IMR-90 (cell line): ENCODE measurements at regions not wholly inside any gene's neighbourhood (a gene's known extent, or its start where the extent isn't known, plus 50 kb on each side); places are given as distances from the start of the nearest gene placed in this dataset.
A peak's percentile ranks its signal among the peaks of the same experiment; 100 is the strongest.

ENCODE experiments used
- ATAC-seq: fragments of 200-7000 bp; cut with Tn5 transposase; 2 replicates; pipeline ENCODE4 v1.9.1; 2020; ENCODE audit warnings: low read depth, mild to moderate bottlenecking, moderate library complexity
- BruUV-seq: library from RNA; stranded (reverse); fragments of 400-500 nt; replicated peaks from 2 replicates; lab custom pipeline; 2021; lab: Mats Ljungman, UMichigan
- CTCF ChIA-PET: fragments of 300-600 bp; formaldehyde crosslinking; extraction: SDS; loops from one replicate; lab custom pipeline; 2021; ENCODE audit warnings: antibody characterized with exemption; lab: Yijun Ruan, JAX
- POLR2A ChIA-PET: fragments of 300-600 bp; sonication (Branson Sonifier 250); formaldehyde crosslinking; loops from one replicate; lab custom pipeline; 2022; ENCODE audit warnings: antibody characterized with exemption; ENCODE audit not compliant: unreplicated experiment; lab: Charles Lee
- DNase-seq: peaks from one replicate; pipeline ENCODE4 v3.0.0; 2013
- H2AFZ ChIP-seq: replicated peaks from 2 replicates; pipeline ENCODE3; 2013; ENCODE audit warnings: low read length, mild to moderate bottlenecking; ENCODE audit not compliant: poor library complexity
- H2AK5ac ChIP-seq: 2 replicates; pipeline ENCODE4 v1.6.1; 2013; ENCODE audit warnings: low read depth, low read length, inconsistent platforms
- H2AK9ac ChIP-seq: replicated peaks from 2 replicates; pipeline ENCODE3; 2013; ENCODE audit warnings: mild to moderate bottlenecking, low read depth, low read length, moderate library complexity; ENCODE audit not compliant: poor library complexity
- H2BK120ac ChIP-seq: 2 replicates; pipeline ENCODE4 v1.6.1; 2013; ENCODE audit warnings: low read depth, low read length, inconsistent platforms
- H2BK15ac ChIP-seq: 3 replicates; pipeline ENCODE4 v1.6.1; 2013; ENCODE audit warnings: low read depth, low read length, inconsistent platforms
- H2BK20ac ChIP-seq: 2 replicates; pipeline ENCODE4 v1.6.1; 2013; ENCODE audit warnings: low read depth, mild to moderate bottlenecking, inconsistent platforms, low read length, moderate library complexity
- H2BK5ac ChIP-seq: 2 replicates; pipeline ENCODE4 v1.6.1; 2013; ENCODE audit warnings: mild to moderate bottlenecking, low read depth, low read length, inconsistent platforms; ENCODE audit not compliant: poor library complexity, severe bottlenecking
- H3K14ac ChIP-seq: replicated peaks from 2 replicates; pipeline ENCODE4 v1.6.1; 2013; ENCODE audit warnings: low read depth, low read length, inconsistent platforms
- H3K18ac ChIP-seq: 2 replicates; pipeline ENCODE4 v1.6.1; 2013; ENCODE audit warnings: low read depth, low read length, control low read depth
- H3K23ac ChIP-seq: 2 replicates; pipeline ENCODE4 v1.6.1; 2013; ENCODE audit warnings: low read depth, low read length, inconsistent platforms
- H3K27ac ChIP-seq: 2 replicates; pipeline ENCODE4 v1.5.1; 2013; ENCODE audit warnings: mild to moderate bottlenecking, control low read depth, low read length; ENCODE audit not compliant: insufficient read depth
- H3K27me3 ChIP-seq: 2 replicates; pipeline ENCODE4 v1.6.1; 2013; ENCODE audit warnings: low read length; ENCODE audit not compliant: control insufficient read depth, insufficient read depth
- H3K36me3 ChIP-seq: 2 replicates; pipeline ENCODE4 v1.6.1; 2013; ENCODE audit warnings: low read length, mixed read lengths; ENCODE audit not compliant: control insufficient read depth, insufficient read depth
- H3K4ac ChIP-seq: 2 replicates; pipeline ENCODE4 v1.6.1; 2013; ENCODE audit warnings: low read depth, low read length, inconsistent platforms
- H3K4me1 ChIP-seq: 2 replicates; pipeline ENCODE4 v1.6.1; 2013; ENCODE audit warnings: low read length, mixed read lengths; ENCODE audit not compliant: control insufficient read depth, insufficient read depth
- H3K4me2 ChIP-seq: 2 replicates; pipeline ENCODE4 v1.6.1; 2013; ENCODE audit warnings: low read depth, mild to moderate bottlenecking, control low read depth, low read length, moderate library complexity
- H3K4me3 ChIP-seq: 2 replicates; pipeline ENCODE4 v1.5.1; 2013; ENCODE audit warnings: low read depth, mild to moderate bottlenecking, control low read depth, low read length, moderate library complexity; ENCODE audit not compliant: insufficient read depth
- H3K56ac ChIP-seq: 2 replicates; pipeline ENCODE4 v1.6.1; 2013; ENCODE audit warnings: low read length, inconsistent platforms; ENCODE audit not compliant: insufficient read depth; ENCODE audit errors: extremely low read depth
- H3K79me1 ChIP-seq, 2 experiments: 2 replicates each; pipeline ENCODE4 v1.6.1; 2013; ENCODE audit warnings: low read length in 2 of 2, inconsistent platforms in 1 of 2, low read depth in 1 of 2
- H3K9ac ChIP-seq: 2 replicates; pipeline ENCODE4 v1.6.1; 2013; ENCODE audit warnings: low read depth, low read length, control low read depth
- H3K9me1 ChIP-seq: 2 replicates; pipeline ENCODE4 v1.6.1; 2013; ENCODE audit warnings: low read length, inconsistent platforms; ENCODE audit not compliant: insufficient read depth
- H3K9me3 ChIP-seq: 2 replicates; pipeline ENCODE4 v1.6.1; 2013; ENCODE audit warnings: low read length; ENCODE audit not compliant: control insufficient read depth, insufficient read depth
- H4K20me1 ChIP-seq: 2 replicates; pipeline ENCODE4 v1.6.1; 2013; ENCODE audit warnings: low read length, inconsistent platforms; ENCODE audit not compliant: insufficient read depth
- H4K5ac ChIP-seq: 2 replicates; pipeline ENCODE4 v1.6.1; 2013; ENCODE audit warnings: mild to moderate bottlenecking, low read depth, low read length, control low read depth
- H4K8ac ChIP-seq, 2 experiments: 2 replicates each; pipeline ENCODE4 v1.6.1; 2013; ENCODE audit warnings: low read depth in 2 of 2, low read length in 2 of 2, control low read depth in 1 of 2, inconsistent platforms in 1 of 2
- H4K91ac ChIP-seq: 2 replicates; pipeline ENCODE4 v1.6.1; 2013; ENCODE audit warnings: low read depth, low read length, inconsistent platforms; ENCODE audit not compliant: insufficient read depth
- CEBPB ChIP-seq: IDR thresholded peaks from 2 replicates; pipeline ENCODE4 v1.6.1; 2012; ENCODE audit warnings: low read depth, low read length, improper control_type of control experiment
- SMC3 ChIP-seq: fragments of 150-350 bp; IDR thresholded peaks from 2 replicates; pipeline ENCODE4 v1.6.1; 2016; ENCODE audit warnings: low read depth, mild to moderate bottlenecking, antibody characterized with exemption, low read length, moderate library complexity
- WGBS, 2 experiments: methylation state at CpG; one replicate each; pipeline versions ENCODE4 v1.1.5 to v1.1.7; 2013; ENCODE audit warnings: missing lambda C conversion rate in 2 of 2; ENCODE audit not compliant: insufficient read length in 1 of 2; ENCODE audit errors: extremely low coverage in 2 of 2; 5-methylcytosine and 5-hydroxymethylcytosine counted together
- dilution Hi-C: fragments of 300-500 bp; cut with HindIII; formaldehyde crosslinking; loops from one replicate; pipeline ENCODE4 v1.14.3; 2018; ENCODE audit warnings: low sequenced_read_pairs; ENCODE audit not compliant: unreplicated experiment
- in situ Hi-C: fragments of 300-500 bp; cut with MboI; formaldehyde crosslinking; loops from 3 replicates; pipeline ENCODE4 v1.14.3; 2019; ENCODE audit warnings: low sequenced_read_pairs, inconsistent platforms, mixed read lengths
- intact Hi-C: fragments of 100-400 bp; cut with micrococcal nuclease; formaldehyde crosslinking; loops from 2 replicates; pipeline ENCODE4 v1.10.0; 2022

DNA sequence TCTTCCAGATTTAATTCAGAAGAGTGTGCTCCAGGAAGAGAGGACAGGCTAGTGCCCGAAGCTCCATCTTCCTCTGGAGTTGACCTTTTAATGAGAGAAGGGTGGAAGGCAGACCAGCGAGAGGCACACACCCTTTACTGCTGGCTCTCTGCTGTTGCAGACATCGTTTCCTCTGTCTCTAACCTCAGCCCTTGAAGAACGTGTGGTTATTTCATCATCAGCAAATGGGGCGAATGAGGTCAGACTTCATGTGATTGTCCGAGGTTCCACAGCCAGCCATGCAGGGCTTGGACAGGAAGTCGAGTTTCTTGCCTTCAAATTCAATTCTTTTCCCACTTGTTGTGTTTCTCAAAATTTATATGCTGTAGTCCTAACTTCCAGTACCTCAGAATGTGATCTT, 155.2 kb upstream of the MSX1 start:
- Histone ChIP-seq H2BK120ac (no peak overlapping the region), H4K20me1 (no peaks in the 10 kb centered on the region), H3K4me1 (no peaks in the 10 kb centered on the region), H4K5ac (no peak overlapping the region), H3K4me2 (no peak overlapping the region), H4K8ac (no peak overlapping the region), H3K18ac (no peak overlapping the region), H4K91ac (no peak overlapping the region), H3K56ac (no peak overlapping the region), H2AK9ac (no peak overlapping the region), H2BK5ac (no peak overlapping the region), H3K9me3 (no peaks in the 10 kb centered on the region), H2BK20ac (no peak overlapping the region), H3K14ac (no peak overlapping the region), H3K23ac (no peak overlapping the region), H2AFZ (peak overlapping the region; percentile 43), H2AK5ac (no peak overlapping the region), H3K79me1 (no peaks in the 10 kb centered on the region), H3K36me3 (no peaks in the 10 kb centered on the region), H3K4me3 (no peak overlapping the region), H3K27ac (no peak overlapping the region), H3K9ac (no peak overlapping the region), H2BK15ac (no peak overlapping the region), H3K27me3 (peaks cover 6% of the 10 kb centered on the region), H3K9me1 (no peaks in the 10 kb centered on the region), H3K4ac (no peak overlapping the region)
- no peak for ATAC-seq
- TF ChIP-seq SMC3, result no peak
- TF ChIP-seq CEBPB, result peak; percentile 61
- no TSS peak for BruUV-seq
- peak; percentile 41 for DNase-seq
- WGBS, 2 experiments, result 58% methylated on average over 4 of the region's 7 CpGs; no CpG with 5 or more reads in 1 of the 2 experiments
- intact Hi-C loops (no loop called here), dilution Hi-C loops (no loop called here), in situ Hi-C loops (no loop called here)
- ChIA-PET POLR2A (no interaction called here), CTCF (no interaction called here)
